ENCODE measurements at regions not wholly inside any gene's neighbourhood (a gene's known extent, or its start where the extent isn't known, plus 50 kb on each side); places are given as distances from the start of the nearest gene placed in this dataset.

- peak; percentile 18 for DNase-seq
Measured at GRCh38 chr14:30125322-30125979, 197.8 kb upstream of the PRKD1 start.

GRCh38 chr14:30129807-30130206 is 202.2 kb upstream of the PRKD1 start:
- in situ Hi-C loops (cut with MboI): no loop called here
- 61 to 80% methylated on average over 4 of the region's 4 CpGs for WGBS, 2 experiments (ENCODE audit: low coverage in 1 of 2, low lambda C conversion rate in 2 of 2, missing lambda C conversion rate in 2 of 2)

More at GRCh38 chr14:30125322-30125979, 197.8 kb upstream of the PRKD1 start:
- Histone ChIP-seq H3K27me3 (replicated peaks; ENCODE audit: insufficient read depth) (no peaks in the 10 kb centered on the region), H3K9me2 (ENCODE audit: insufficient read depth) (no peaks in the 10 kb centered on the region), H2AFZ (no peak overlapping the region), H3K9me3 (ENCODE audit: low read depth) (no peaks in the 10 kb centered on the region), H3K4me2 (ENCODE audit: unreplicated experiment) (no peak overlapping the region), H3K4me3 (no peak overlapping the region), H3K9ac (no peak overlapping the region), H4K20me1 (ENCODE audit: insufficient read depth) (no peaks in the 10 kb centered on the region), H3K4me1 (ENCODE audit: insufficient read depth) (peaks cover 7% of the 10 kb centered on the region; the same call in 1 of the 2 replicates), H3F3A (ENCODE audit: insufficient read depth) (no peaks in the 10 kb centered on the region), H3K27ac (no peak overlapping the region), H3K36me3 (ENCODE audit: low read depth) (no peaks in the 10 kb centered on the region), H3K79me2 (ENCODE audit: insufficient read depth) (no peaks in the 10 kb centered on the region)
- TF ChIP-seq EZH2 (IDR thresholded peaks at IDR 0.05; ENCODE audit: insufficient read depth, poor library complexity, severe bottlenecking) (no peak), EZH2phosphoT487 (IDR thresholded peaks at IDR 0.05; ENCODE audit: insufficient read depth, low read depth) (no peak)
- 80 to 82% methylated on average over 2 of the region's 2 CpGs for WGBS, 2 experiments (ENCODE audit: low coverage in 1 of 2, low lambda C conversion rate in 2 of 2, missing lambda C conversion rate in 2 of 2)
- in situ Hi-C loops (cut with MboI): no loop called here

GRCh38 chr14:30131581-30132097 is 204.0 kb upstream of the PRKD1 start:
- no peaks in the 10 kb centered on the region for H3K9me3 ChIP-seq (ENCODE audit: low read depth)
- H3K4me1 ChIP-seq (ENCODE audit: insufficient read depth): peaks cover 8% of the 10 kb centered on the region; the same call in 1 of the 2 replicates
- no peak overlapping the region for H3K27ac ChIP-seq
- no peak for TF ChIP-seq EZH2phosphoT487 (IDR thresholded peaks at IDR 0.05; ENCODE audit: insufficient read depth, low read depth)
- TF ChIP-seq EZH2 (IDR thresholded peaks at IDR 0.05; ENCODE audit: insufficient read depth, poor library complexity, severe bottlenecking): no peak
- H3K79me2 ChIP-seq (ENCODE audit: insufficient read depth): no peaks in the 10 kb centered on the region
- no peaks in the 10 kb centered on the region for H3F3A ChIP-seq (ENCODE audit: insufficient read depth)
- H4K20me1 ChIP-seq (ENCODE audit: insufficient read depth): no peaks in the 10 kb centered on the region
- H3K4me3 ChIP-seq: no peak overlapping the region
- H3K36me3 ChIP-seq (ENCODE audit: low read depth): no peaks in the 10 kb centered on the region
- in situ Hi-C loops (cut with MboI): no loop called here
- 77 to 78% methylated on average over 5 of the region's 5 CpGs for WGBS, 2 experiments (ENCODE audit: low coverage in 1 of 2, low lambda C conversion rate in 2 of 2, missing lambda C conversion rate in 2 of 2)
- no peak overlapping the region for H3K9ac ChIP-seq
- DNase-seq: no peak
- no peak overlapping the region for H2AFZ ChIP-seq
- H3K9me2 ChIP-seq (ENCODE audit: insufficient read depth): no peaks in the 10 kb centered on the region
- no peaks in the 10 kb centered on the region for H3K27me3 ChIP-seq (replicated peaks; ENCODE audit: insufficient read depth)
- H3K4me2 ChIP-seq (ENCODE audit: unreplicated experiment): no peak overlapping the region

More at GRCh38 chr14:30129807-30130206, 202.2 kb upstream of the PRKD1 start:
- Histone ChIP-seq H3K9me3 (ENCODE audit: low read depth) (no peaks in the 10 kb centered on the region), H3K4me1 (ENCODE audit: insufficient read depth) (peaks cover 8% of the 10 kb centered on the region; the same call in 1 of the 2 replicates), H3F3A (ENCODE audit: insufficient read depth) (no peaks in the 10 kb centered on the region), H3K9me2 (ENCODE audit: insufficient read depth) (no peaks in the 10 kb centered on the region), H3K4me3 (no peak overlapping the region), H3K79me2 (ENCODE audit: insufficient read depth) (no peaks in the 10 kb centered on the region), H3K36me3 (ENCODE audit: low read depth) (no peaks in the 10 kb centered on the region), H3K27me3 (replicated peaks; ENCODE audit: insufficient read depth) (no peaks in the 10 kb centered on the region), H4K20me1 (ENCODE audit: insufficient read depth) (no peaks in the 10 kb centered on the region), H3K4me2 (ENCODE audit: unreplicated experiment) (peak overlapping the region; percentile 35), H3K27ac (peak overlapping the region; percentile 16), H3K9ac (no peak overlapping the region), H2AFZ (no peak overlapping the region)
- DNase-seq: peak; percentile 54
- no peak for TF ChIP-seq EZH2 (IDR thresholded peaks at IDR 0.05; ENCODE audit: insufficient read depth, poor library complexity, severe bottlenecking)

GRCh38 chr14:30132196-30132595 is 204.5 kb upstream of the PRKD1 start:
- 96 to 98% methylated on average over 2 of the region's 2 CpGs for WGBS, 2 experiments (ENCODE audit: low coverage in 1 of 2, low lambda C conversion rate in 2 of 2, missing lambda C conversion rate in 2 of 2)
- no peaks in the 10 kb centered on the region for H3K27me3 ChIP-seq (replicated peaks; ENCODE audit: insufficient read depth)
- in situ Hi-C loops (cut with MboI): no loop called here

More at GRCh38 chr14:30132196-30132595, 204.5 kb upstream of the PRKD1 start:
- no peaks in the 10 kb centered on the region for H3K9me2 ChIP-seq (ENCODE audit: insufficient read depth)
- H3K4me3 ChIP-seq: no peak overlapping the region
- H3K4me1 ChIP-seq (ENCODE audit: insufficient read depth): peaks cover 8% of the 10 kb centered on the region; the same call in 1 of the 2 replicates
- no peaks in the 10 kb centered on the region for H3K79me2 ChIP-seq (ENCODE audit: insufficient read depth)
- H3K4me2 ChIP-seq (ENCODE audit: unreplicated experiment): no peak overlapping the region
- H3K9me3 ChIP-seq (ENCODE audit: low read depth): no peaks in the 10 kb centered on the region
- no peaks in the 10 kb centered on the region for H4K20me1 ChIP-seq (ENCODE audit: insufficient read depth)
- H3K36me3 ChIP-seq (ENCODE audit: low read depth): no peaks in the 10 kb centered on the region
- no peak overlapping the region for H3K9ac ChIP-seq
- no peak overlapping the region for H2AFZ ChIP-seq
- TF ChIP-seq EZH2phosphoT487 (IDR thresholded peaks at IDR 0.05; ENCODE audit: insufficient read depth, low read depth) (no peak), EZH2 (IDR thresholded peaks at IDR 0.05; ENCODE audit: insufficient read depth, poor library complexity, severe bottlenecking) (no peak)
- H3K27ac ChIP-seq: no peak overlapping the region
- DNase-seq: no peak
- H3F3A ChIP-seq (ENCODE audit: insufficient read depth): no peaks in the 10 kb centered on the region

Measured in GM23248 (cell line).